ENCODE measurements at regions not wholly inside any gene's neighbourhood (a gene's known extent, or its start where the extent isn't known, plus 50 kb on each side); places are given as distances from the start of the nearest gene placed in this dataset.

GRCh38 chr22:45096256-45096907 lies 67.3 kb upstream of the NUP50 start:
- peak; percentile 11 for DNase-seq

- DNase-seq, result no peak
These were observed 66.7 kb upstream of the NUP50 start for GRCh38 chr22:45097061-45097460.

GRCh38 chr22:45098056-45098455 lies 65.7 kb upstream of the NUP50 start:
- no peak for DNase-seq

GRCh38 chr22:45099961-45100360 lies 63.8 kb upstream of the NUP50 start:
- no peak for DNase-seq

GRCh38 chr22:45101515-45102227 lies 62.1 kb upstream of the NUP50 start:
- DNase-seq, result peak; percentile 9

GRCh38 chr22:45102896-45103420 lies 60.8 kb upstream of the NUP50 start:
- no peak for DNase-seq

GRCh38 chr22:45103756-45104155 lies 60.0 kb upstream of the NUP50 start:
- no peak for DNase-seq

- no peak for DNase-seq
These were observed 59.4 kb upstream of the NUP50 start for GRCh38 chr22:45104313-45104712.

GRCh38 chr22:45105281-45105702 lies 58.4 kb upstream of the NUP50 start:
- no peak for DNase-seq

GRCh38 chr22:45107671-45108070 lies 56.1 kb upstream of the NUP50 start:
- no peak for DNase-seq

GRCh38 chr22:45112136-45112879 lies 51.4 kb upstream of the NUP50 start:
- DNase-seq, result no peak

Data from NCI-H774 (cell line).